Loucy (cell line): ENCODE measurements at regions not wholly inside any gene's neighbourhood (a gene's known extent, or its start where the extent isn't known, plus 50 kb on each side); places are given as distances from the start of the nearest gene placed in this dataset.

Source experiments
- H2AFZ ChIP-seq: fragments of 200-600 bp; sonication (generic); 2 replicates; pipeline ENCODE4 v1.6.0; 2016; ENCODE audit warnings: antibody characterized with exemption, mild to moderate bottlenecking, low read length, moderate library complexity
- H3F3A ChIP-seq: fragments of 200-600 bp; 2 replicates; pipeline ENCODE4 v1.6.0; 2016; ENCODE audit warnings: antibody characterized with exemption, low read depth, mild to moderate bottlenecking
- H3K27me3 ChIP-seq: fragments of 200-600 bp; sonication (generic); 2 replicates; pipeline ENCODE4 v1.6.1; 2014; ENCODE audit warnings: low read length, mild to moderate bottlenecking; ENCODE audit not compliant: insufficient read depth, poor library complexity, severe bottlenecking
- H3K36me3 ChIP-seq: fragments of 200-600 bp; sonication (generic); 2 replicates; pipeline ENCODE4 v1.6.1; 2016; ENCODE audit warnings: low read length; ENCODE audit not compliant: insufficient read depth
- H3K4me1 ChIP-seq: fragments of 200-600 bp; sonication (generic); 2 replicates; pipeline ENCODE4 v1.5.1; 2014; ENCODE audit warnings: low read length, mild to moderate bottlenecking; ENCODE audit not compliant: insufficient read depth, poor library complexity, severe bottlenecking
- H3K4me2 ChIP-seq: fragments of 200-600 bp; sonication (generic); 2 replicates; pipeline ENCODE4 v1.6.0; 2014; ENCODE audit warnings: antibody characterized with exemption, low read length, low read depth, mild to moderate bottlenecking; ENCODE audit not compliant: poor library complexity, severe bottlenecking
- H3K4me3 ChIP-seq: fragments of 200-600 bp; sonication (generic); 2 replicates; pipeline ENCODE4 v1.5.1; 2014; ENCODE audit warnings: low read length, mild to moderate bottlenecking, mixed read lengths; ENCODE audit not compliant: poor library complexity, severe bottlenecking
- H3K79me2 ChIP-seq: fragments of 200-600 bp; sonication (generic); 2 replicates; pipeline ENCODE4 v1.6.1; 2014; ENCODE audit warnings: low read length; ENCODE audit not compliant: insufficient read depth
- H3K9ac ChIP-seq: fragments of 200-600 bp; sonication (generic); 2 replicates; pipeline ENCODE4 v1.6.0; 2014; ENCODE audit warnings: mild to moderate bottlenecking, low read depth, low read length, moderate library complexity; ENCODE audit not compliant: poor library complexity, severe bottlenecking
- H3K9me2 ChIP-seq: fragments of 200-600 bp; sonication (generic); replicated peaks from 2 replicates; pipeline ENCODE4 v1.6.1; 2016; ENCODE audit warnings: low read depth, low read length, mixed read lengths
- H3K9me3 ChIP-seq: fragments of 200-600 bp; sonication (generic); 2 replicates; pipeline ENCODE4 v1.6.1; 2014; ENCODE audit warnings: mild to moderate bottlenecking, antibody characterized with exemption, low read length, low read depth; ENCODE audit not compliant: insufficient read depth
- H4K20me1 ChIP-seq: fragments of 200-600 bp; sonication (generic); 2 replicates; pipeline ENCODE4 v1.6.0; 2014; ENCODE audit warnings: antibody characterized with exemption, low read length, mild to moderate bottlenecking; ENCODE audit not compliant: insufficient read depth, poor library complexity, severe bottlenecking
- EZH2phosphoT487 ChIP-seq: fragments of 200-600 bp; IDR thresholded peaks from 2 replicates; pipeline ENCODE4 v1.6.1; 2018; ENCODE audit warnings: antibody characterized with exemption, mild to moderate bottlenecking, moderate library complexity, borderline replicate concordance
- TF ChIP-seq, protein P1 (sequence below): fragments of 200-600 bp; sonication (generic); conservative IDR thresholded peaks from 2 replicates; pipeline ENCODE4 v1.5.1; 2014; ENCODE audit warnings: mild to moderate bottlenecking, antibody characterized with exemption, low read length

DNA sequence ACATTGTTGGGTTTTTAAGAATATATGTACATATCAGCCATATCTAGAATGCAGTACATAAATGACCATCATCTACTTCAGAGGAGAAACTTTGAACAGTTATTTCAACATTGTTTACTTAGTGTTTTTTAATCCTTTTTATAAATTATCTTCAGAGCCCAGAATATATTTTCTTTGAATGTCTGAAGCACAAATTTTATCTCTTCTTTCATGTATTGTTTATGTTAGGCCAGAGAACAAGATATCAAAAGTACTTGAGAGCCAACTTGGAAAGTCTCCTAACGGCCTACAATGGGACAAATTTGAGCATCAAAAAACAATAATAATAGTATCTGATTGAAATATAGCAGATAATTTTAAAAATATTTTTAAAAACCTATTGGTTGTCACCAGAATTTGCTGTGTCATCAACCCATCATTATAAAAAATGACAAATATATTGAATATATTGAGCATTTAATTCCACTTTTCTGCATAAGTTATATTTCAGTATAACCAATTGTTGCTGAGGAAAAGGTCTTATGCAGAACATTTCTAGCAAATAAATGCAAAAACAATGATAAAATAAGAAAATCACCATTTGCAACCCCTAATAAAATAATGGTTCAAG lies 67.5 kb upstream of the CCNG1 start:
- Histone ChIP-seq H2AFZ (no peak overlapping the region), H3K9ac (no peak overlapping the region), H3K9me2 (no peaks in the 10 kb centered on the region), H3K27me3 (no peaks in the 10 kb centered on the region), H3K4me2 (no peak overlapping the region), H3K4me1 (no peaks in the 10 kb centered on the region), H3K4me3 (no peak overlapping the region), H3F3A (no peaks in the 10 kb centered on the region), H3K36me3 (no peaks in the 10 kb centered on the region), H3K9me3 (no peaks in the 10 kb centered on the region), H3K79me2 (no peaks in the 10 kb centered on the region), H4K20me1 (no peaks in the 10 kb centered on the region)
- TF ChIP-seq EZH2phosphoT487 = no peak
- TF ChIP-seq, protein P1, sequence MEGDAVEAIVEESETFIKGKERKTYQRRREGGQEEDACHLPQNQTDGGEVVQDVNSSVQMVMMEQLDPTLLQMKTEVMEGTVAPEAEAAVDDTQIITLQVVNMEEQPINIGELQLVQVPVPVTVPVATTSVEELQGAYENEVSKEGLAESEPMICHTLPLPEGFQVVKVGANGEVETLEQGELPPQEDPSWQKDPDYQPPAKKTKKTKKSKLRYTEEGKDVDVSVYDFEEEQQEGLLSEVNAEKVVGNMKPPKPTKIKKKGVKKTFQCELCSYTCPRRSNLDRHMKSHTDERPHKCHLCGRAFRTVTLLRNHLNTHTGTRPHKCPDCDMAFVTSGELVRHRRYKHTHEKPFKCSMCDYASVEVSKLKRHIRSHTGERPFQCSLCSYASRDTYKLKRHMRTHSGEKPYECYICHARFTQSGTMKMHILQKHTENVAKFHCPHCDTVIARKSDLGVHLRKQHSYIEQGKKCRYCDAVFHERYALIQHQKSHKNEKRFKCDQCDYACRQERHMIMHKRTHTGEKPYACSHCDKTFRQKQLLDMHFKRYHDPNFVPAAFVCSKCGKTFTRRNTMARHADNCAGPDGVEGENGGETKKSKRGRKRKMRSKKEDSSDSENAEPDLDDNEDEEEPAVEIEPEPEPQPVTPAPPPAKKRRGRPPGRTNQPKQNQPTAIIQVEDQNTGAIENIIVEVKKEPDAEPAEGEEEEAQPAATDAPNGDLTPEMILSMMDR = no peak

DNA sequence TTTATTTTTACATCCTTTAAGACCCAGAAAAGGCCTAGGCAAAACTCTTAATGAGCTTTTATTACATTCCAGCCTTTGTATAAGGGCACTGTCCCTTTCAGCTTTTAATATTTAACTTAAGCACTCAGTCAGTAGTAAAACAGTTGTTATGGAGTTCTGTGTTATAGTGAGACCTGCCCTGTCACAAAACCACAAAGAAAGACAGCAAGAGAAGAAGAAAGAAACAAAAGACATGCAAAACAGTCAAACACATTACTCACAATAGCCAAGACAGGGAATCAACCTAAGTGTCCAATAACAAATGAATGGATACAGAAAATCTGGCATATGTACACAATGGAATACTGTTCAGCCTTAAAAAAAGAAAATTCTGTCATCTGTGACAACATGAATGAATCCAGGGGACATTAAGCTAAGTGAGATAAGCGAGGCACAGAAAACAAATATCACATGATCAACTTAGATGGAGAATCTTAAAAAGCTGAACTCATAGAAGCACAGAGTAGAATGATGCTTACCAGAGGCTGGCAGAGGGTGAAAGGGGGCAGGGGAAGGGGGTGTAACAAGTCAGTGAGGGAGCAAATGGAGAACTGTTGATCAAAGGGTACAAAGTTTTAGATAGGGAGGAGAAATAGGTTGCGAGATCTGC lies 63.8 kb upstream of the CCNG1 start:
- TF ChIP-seq EZH2phosphoT487 = no peak
- TF ChIP-seq, protein P1 = no peak
- Histone ChIP-seq H3F3A (no peaks in the 10 kb centered on the region), H3K4me2 (no peak overlapping the region), H3K9me3 (no peaks in the 10 kb centered on the region), H3K4me3 (no peak overlapping the region), H4K20me1 (no peaks in the 10 kb centered on the region), H3K36me3 (no peaks in the 10 kb centered on the region), H3K27me3 (no peaks in the 10 kb centered on the region), H3K9ac (no peak overlapping the region), H2AFZ (no peak overlapping the region), H3K9me2 (no peaks in the 10 kb centered on the region), H3K79me2 (no peaks in the 10 kb centered on the region), H3K4me1 (no peaks in the 10 kb centered on the region)

DNA sequence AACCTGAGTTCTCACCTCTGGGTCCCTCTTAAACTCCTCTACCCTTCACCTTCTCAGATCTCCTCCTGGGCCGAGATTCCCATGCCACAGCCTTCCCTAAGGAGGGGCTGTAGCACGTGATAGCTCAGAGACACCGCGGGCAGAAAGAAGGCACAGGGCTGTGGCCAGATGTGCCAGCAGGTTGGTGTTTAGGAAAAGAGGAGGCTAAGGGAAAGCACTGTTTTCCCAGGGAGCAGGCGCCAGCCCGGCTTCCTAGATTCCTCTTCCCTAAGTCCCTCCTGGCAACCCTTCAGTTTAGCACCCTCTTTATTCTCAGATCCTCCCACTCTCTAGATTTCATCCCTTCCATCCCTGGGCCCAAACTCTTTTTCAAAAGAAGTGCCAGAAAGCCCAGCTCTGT lies 59.4 kb upstream of the CCNG1 start:
- no peak for TF ChIP-seq EZH2phosphoT487
- TF ChIP-seq, protein P1 = no peak
- no peaks in the 10 kb centered on the region for H3K36me3 ChIP-seq
- H3K4me3 ChIP-seq = no peak overlapping the region
- no peak overlapping the region for H3K9ac ChIP-seq
- no peaks in the 10 kb centered on the region for H4K20me1 ChIP-seq
- no peaks in the 10 kb centered on the region for H3K4me1 ChIP-seq
- H3K9me3 ChIP-seq = no peaks in the 10 kb centered on the region
- H2AFZ ChIP-seq = no peak overlapping the region
- no peaks in the 10 kb centered on the region for H3K9me2 ChIP-seq
- H3F3A ChIP-seq = no peaks in the 10 kb centered on the region
- no peak overlapping the region for H3K4me2 ChIP-seq
- no peaks in the 10 kb centered on the region for H3K27me3 ChIP-seq
- no peaks in the 10 kb centered on the region for H3K79me2 ChIP-seq
